ENCODE measurements at regions not wholly inside any gene's neighbourhood (a gene's known extent, or its start where the extent isn't known, plus 50 kb on each side); places are given as distances from the start of the nearest gene placed in this dataset.
"Not testable (repeated sequence)": the region's sequence is repeated elsewhere in the genome, so short reads cannot be mapped to it uniquely, and the experiment has no call there.

DNA sequence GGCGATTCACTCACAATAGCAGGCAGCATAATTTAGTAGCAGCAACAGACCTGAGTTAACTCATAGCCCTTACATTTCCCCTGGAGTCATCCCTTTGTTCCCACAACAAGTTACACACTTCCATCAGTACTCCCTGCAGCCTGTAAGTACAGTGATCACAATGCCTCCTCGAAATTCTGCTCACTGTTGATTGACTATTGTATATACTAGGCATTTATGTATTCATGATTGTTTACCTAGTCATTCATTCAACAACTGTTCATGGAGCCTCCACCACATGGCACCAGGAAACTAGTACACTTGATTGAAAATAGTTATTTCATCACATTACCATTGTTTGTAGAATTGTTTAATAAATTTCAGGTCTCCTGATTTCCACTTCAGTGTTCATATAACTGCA lies 71.4 kb upstream of the P3H2 start:
- no peak for DNase-seq

DNA sequence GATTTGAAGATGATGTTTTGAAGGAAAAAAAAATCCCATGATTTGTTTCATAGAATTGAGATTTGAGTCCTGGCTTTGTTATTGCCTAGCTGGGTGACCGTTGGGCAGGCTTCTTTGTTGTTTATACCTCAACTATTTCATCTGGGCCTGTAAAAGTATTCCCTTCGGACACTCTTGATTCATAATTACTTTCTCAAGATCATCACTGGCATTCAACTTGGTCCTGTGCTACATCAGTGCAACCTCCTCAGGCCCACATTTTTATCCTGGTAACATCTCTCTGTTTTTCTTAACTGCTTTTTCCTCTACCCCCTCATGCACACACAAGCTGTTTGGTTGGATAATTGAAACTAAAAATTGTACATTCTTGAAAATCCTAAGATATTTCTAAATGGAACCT lies 67.5 kb upstream of the P3H2 start:
- no peak for DNase-seq

DNA sequence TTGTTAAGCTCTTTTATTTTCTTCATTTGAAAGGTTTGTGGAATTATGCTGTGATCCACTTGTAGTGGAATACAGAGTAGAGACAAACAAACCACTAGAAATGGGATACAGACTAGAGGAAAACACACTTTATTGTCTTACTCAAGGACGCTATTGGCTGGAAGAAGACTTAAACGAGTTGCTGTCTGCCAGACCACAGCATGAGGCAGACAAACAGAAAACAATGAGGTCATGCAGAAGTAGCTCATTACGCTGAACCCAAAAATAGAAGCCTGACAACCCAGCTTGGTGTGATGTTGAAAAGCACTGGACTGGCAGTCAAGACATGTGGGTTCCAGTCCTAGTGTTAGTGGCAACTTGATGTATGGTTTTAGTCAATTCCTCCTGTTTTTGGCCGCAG lies 62.4 kb upstream of the P3H2 start:
- peak; percentile 6 to 47 for DNase-seq

DNA sequence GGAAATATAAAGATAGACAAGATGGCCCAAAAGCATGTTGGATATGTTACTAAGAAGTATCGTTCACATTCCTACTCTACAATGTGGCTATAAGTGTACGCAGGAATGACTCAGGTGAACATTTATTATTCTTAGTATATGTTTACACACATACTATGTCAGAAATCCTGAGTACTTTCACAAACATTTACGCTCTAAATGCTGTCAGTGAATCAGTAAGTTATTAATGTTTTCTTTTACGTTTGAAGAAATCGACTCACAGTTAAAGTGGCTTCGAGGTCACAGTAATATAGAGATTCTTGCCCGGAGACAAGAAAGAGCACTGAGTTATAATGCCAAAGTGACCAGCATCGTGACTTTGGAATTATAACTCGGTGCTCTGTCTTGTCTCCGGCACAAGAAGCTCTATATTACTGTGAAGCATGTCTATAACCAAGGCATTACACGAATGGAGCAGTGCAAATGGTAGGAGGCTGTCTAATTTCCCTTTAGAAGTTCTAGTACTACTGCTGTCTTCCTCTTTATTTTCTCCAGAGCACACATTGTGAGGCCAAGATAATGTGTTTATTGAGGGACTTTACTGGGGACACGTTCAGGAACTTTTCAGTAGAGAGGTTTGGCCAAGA lies 61.8 kb upstream of the P3H2 start:
- no peak for DNase-seq

DNA sequence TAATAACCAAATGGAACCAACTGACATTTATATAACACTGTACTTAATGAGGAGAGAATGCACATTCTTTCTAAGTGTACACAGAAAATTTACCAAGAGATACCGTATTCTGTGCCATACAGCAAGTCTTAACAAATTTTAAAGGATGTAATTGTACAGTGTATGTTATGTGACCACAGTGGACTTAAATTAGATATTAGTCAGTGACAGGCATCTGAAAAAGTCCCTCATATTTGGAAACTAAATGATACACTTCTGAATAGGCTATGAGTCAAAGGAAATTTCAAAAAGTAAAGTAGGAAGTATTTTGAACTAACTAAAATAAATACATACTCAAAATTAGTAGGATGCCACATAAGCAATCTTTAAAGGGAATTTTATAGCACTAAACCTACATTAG lies 59.6 kb upstream of the P3H2 start:
- peak; percentile 22 to 66 for DNase-seq

DNA sequence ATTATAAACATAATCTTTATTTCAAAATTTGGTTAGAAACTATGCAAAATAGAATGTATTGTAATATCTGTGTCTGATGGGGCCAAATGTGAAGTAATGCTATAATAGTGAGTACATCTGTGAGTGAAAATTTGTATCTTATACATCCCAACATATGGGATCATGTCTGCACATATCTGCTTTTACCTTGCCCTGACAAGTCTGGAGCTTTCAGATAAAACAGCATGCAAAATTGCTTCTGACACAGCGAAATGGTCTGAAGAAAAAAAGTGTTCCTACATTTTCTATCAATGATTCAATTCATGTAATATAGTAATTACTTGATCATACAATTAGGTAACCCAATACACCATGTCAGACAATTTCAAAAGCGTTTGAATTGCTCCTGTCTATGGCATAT lies 58.1 kb upstream of the P3H2 start:
- DNase-seq, result no peak

DNA sequence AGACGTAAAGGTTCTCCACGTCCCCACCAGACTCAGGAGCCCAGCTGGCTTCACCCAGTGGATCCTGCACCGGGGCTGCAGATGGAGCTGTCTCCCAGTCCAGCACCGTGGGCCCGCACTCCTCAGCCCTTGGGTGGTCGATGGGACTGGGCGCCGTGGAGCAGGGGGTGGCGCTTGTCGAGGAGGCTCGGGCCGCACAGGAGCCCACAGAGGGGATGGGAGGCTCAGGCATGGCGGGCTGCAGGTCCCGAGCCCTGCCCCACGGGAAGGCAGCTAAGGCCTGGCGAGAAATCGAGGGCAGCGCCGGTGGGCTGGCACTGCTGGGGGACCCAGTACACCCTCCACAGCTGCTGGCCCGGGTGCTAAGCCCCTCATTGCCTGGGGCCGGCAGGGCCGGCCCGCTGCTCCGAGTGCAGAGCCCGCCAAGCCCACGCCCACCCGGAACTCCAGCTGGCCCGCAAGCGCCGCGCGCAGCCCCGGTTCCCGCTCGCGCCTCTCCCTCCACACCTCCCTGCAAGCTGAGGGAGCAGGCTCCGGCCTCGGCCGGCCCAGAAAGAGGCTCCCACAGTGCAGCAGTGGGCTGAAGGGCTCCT lies 56.3 kb upstream of the P3H2 start:
- not testable (repeated sequence) for DNase-seq

DNA sequence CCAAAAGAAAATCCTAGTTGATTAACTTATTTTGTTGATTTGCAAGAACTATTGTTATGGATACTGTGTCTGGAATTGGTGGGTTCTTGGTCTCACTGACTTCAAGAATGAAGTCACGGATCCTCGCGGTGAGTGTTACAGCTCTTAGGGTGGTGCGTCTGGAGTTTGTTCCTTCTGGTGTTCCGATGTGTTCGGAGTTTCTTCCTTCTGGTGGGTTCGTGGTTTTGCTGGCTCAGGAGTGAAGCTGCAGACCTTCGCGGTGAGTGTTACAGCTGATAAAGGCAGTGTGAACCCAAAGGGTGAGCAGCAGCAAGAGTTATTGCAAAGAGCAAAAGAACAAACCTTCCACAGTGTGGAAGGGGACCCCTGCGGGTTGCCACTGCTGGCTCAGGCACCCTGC lies 55.4 kb upstream of the P3H2 start:
- not testable (repeated sequence) for DNase-seq

DNA sequence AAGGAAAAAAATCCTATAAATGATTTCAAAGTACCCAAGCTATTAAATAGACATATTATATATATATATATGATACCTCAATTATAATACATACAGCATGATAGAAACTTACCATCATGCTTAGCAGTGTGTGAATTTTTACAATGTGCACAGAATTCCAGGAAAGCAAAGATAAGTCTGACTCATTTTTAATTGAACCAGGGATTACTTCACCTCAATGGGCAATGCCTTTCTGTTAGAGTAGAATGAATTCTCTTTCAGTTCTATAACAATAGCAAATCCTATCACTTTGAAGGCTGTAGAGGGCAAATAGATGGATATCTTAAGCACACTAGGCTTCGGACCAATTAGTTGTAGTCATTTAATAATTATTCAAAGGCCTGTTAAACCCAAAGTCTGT lies 54.8 kb upstream of the P3H2 start:
- DNase-seq, result no peak

DNA sequence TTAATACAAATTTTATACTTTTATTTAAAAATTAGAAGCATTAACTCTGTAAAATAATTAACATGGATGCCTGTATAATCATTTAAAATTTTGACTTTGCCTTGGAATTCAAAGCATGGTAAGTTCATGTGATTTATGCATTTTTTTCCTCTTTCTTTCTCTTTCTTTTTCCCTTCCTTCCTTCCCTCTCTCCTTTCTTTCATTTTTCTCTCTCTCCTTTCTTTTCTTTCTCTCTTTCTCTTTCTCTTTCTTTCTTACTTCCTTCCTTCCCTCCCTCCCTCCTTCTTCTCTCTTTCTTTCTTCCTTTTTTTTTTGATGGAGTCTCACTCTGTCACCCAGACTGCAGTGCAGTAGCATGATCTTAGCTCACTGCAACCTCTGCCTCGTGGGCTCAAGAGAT lies 53.8 kb upstream of the P3H2 start:
- no peak for DNase-seq

DNA sequence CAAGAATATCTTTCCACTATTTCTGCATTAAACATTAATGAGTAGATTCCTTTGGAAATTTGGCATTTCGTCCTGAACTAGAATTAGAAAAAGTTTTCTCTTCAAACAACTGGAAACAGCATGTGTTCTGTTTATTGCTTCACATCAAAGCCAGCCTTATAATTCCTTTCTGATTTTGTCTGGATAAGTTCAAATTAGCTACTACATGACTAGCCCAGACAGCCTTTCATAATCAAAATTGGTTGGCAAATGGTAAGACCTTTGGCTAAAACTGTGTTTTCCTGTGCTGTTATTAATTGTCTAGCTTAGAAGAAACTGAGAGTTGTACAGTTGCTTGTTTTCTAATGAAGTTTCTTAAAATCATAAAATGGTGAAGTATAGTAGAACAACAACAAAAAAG lies 52.7 kb upstream of the P3H2 start:
- DNase-seq, result no peak

DNA sequence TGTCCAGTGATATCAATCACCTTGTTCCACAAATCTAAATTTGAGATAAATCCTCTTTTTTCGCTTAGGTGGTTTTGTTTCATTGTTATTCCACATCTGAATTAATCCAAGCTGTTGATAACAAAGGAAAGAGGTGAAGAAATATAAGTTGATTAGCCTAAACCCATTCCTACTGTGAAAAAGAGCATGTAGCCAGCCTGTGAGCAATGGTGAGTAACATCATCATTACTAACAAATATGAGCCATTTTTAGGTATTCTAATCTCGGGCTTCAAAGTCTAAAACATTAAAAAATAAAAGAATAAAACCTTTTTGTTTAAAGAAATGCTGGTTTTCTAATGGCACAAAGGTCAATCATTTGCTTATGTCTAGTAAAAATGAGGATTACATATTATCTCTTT lies 52.1 kb upstream of the P3H2 start:
- no peak for DNase-seq
